ENCODE measurements at regions not wholly inside any gene's neighbourhood (a gene's known extent, or its start where the extent isn't known, plus 50 kb on each side); places are given as distances from the start of the nearest gene placed in this dataset.

GRCh38 chr2:34353509-34354113, 754.5 kb upstream of the FAM98A start:
- DNase-seq = no peak

- DNase-seq = no peak
Measured at GRCh38 chr2:34349527-34349926, 750.4 kb upstream of the FAM98A start.

GRCh38 chr2:34345030-34345429, 745.9 kb upstream of the FAM98A start:
- no peak for DNase-seq

- DNase-seq = no peak
Measured at GRCh38 chr2:34340307-34340706, 741.2 kb upstream of the FAM98A start.

GRCh38 chr2:34337735-34338134, 738.6 kb upstream of the FAM98A start:
- no peak for DNase-seq

GRCh38 chr2:34332813-34333212, 733.7 kb upstream of the FAM98A start:
- no peak for DNase-seq

GRCh38 chr2:34320056-34320455, 721.0 kb upstream of the FAM98A start:
- no peak for DNase-seq

GRCh38 chr2:34317797-34318196, 718.7 kb upstream of the FAM98A start:
- DNase-seq = no peak

GRCh38 chr2:34316788-34317187, 717.7 kb upstream of the FAM98A start:
- no peak for DNase-seq

- DNase-seq = no peak
Measured at GRCh38 chr2:34311816-34312215, 712.7 kb upstream of the FAM98A start.

GRCh38 chr2:34308140-34308539, 709.0 kb upstream of the FAM98A start:
- no peak for DNase-seq

GRCh38 chr2:34307636-34308035, 708.5 kb upstream of the FAM98A start:
- DNase-seq = no peak

- DNase-seq = no peak
Measured at GRCh38 chr2:34306745-34307144, 707.6 kb upstream of the FAM98A start.

GRCh38 chr2:34305587-34305986, 706.5 kb upstream of the FAM98A start:
- no peak for DNase-seq

- no peak for DNase-seq
Measured at GRCh38 chr2:34294961-34295360, 695.9 kb upstream of the FAM98A start.

GRCh38 chr2:34291076-34291475, 692.0 kb upstream of the FAM98A start:
- no peak for DNase-seq

GRCh38 chr2:34288016-34288415, 688.9 kb upstream of the FAM98A start:
- no peak for DNase-seq

GRCh38 chr2:34280606-34281005, 681.5 kb upstream of the FAM98A start:
- no peak for DNase-seq

- no peak for DNase-seq
Measured at GRCh38 chr2:34266908-34267697, 668.0 kb upstream of the FAM98A start.

- DNase-seq = no peak
Measured at GRCh38 chr2:34261701-34262100, 662.6 kb upstream of the FAM98A start.

- no peak for DNase-seq
Measured at GRCh38 chr2:34254272-34254878, 655.3 kb upstream of the FAM98A start.

GRCh38 chr2:34252111-34252510, 653.0 kb upstream of the FAM98A start:
- no peak for DNase-seq

GRCh38 chr2:34251578-34251977, 652.5 kb upstream of the FAM98A start:
- DNase-seq = no peak

GRCh38 chr2:34244195-34244594, 645.1 kb upstream of the FAM98A start:
- DNase-seq = no peak
